Motor neuron (in vitro differentiated cells): ENCODE measurements at regions not wholly inside any gene's neighbourhood (a gene's known extent, or its start where the extent isn't known, plus 50 kb on each side); places are given as distances from the start of the nearest gene placed in this dataset.
"Not testable (repeated sequence)": the region's sequence is repeated elsewhere in the genome, so short reads cannot be mapped to it uniquely, and the experiment has no call there.

ENCODE experiments used
- ATAC-seq, 8 experiments: fragments of 200-7000 bp; cut with Tn5 transposase; replicated peaks in 6 of 8; 2 replicates each; pipeline ENCODE4 v1.8.0; 2021; ENCODE audit warnings: mild to moderate bottlenecking in 8 of 8, moderate library complexity in 8 of 8
- H3K27ac ChIP-seq, 2 donors: fragments of 250-450 bp; sonication (Bioruptor Pico); 2 replicates each; pipeline ENCODE4 v1.9.0; 2021; ENCODE audit warnings: antibody characterized with exemption in 2 of 2, mild to moderate bottlenecking in 2 of 2, moderate library complexity in 1 of 2
- H3K4me1 ChIP-seq, 2 donors: fragments of 250-450 bp; sonication (Bioruptor Pico); replicated peaks in 1 of 2; 2 replicates each; pipeline ENCODE4 v1.6.1; 2021; ENCODE audit warnings: antibody characterized with exemption in 2 of 2, mild to moderate bottlenecking in 2 of 2, moderate library complexity in 1 of 2
- H3K4me3 ChIP-seq, 5 donors: fragments of 250-450 bp; sonication (Bioruptor Pico); 2 replicates each; pipeline ENCODE4 v1.9.0; 2021; ENCODE audit warnings: antibody characterized with exemption in 5 of 5, mild to moderate bottlenecking in 5 of 5, moderate library complexity in 4 of 5
- WGBS, 10 experiments: fragments of 450-650 bp; shearing (Covaris generic); methylation state at CpG; one replicate each; pipeline ENCODE4 v1.0.0; 2022; 5-methylcytosine and 5-hydroxymethylcytosine counted together
- in situ Hi-C, 9 experiments: fragments of 400-800 bp; cut with MboI; loops; one replicate each; pipeline ENCODE4 v1.15.0; 2021; ENCODE audit warnings: low sequenced_read_pairs in 9 of 9, low pct_unique_long_range_greater_than_20kb in 2 of 9; ENCODE audit not compliant: unreplicated experiment in 9 of 9

- H3K4me1 ChIP-seq, H3K4me3 ChIP-seq, in situ Hi-C loops: not testable (repeated sequence)
- WGBS, 10 experiments, result 10 to 100% (median 63%) methylated on average over 1 to 7 of the region's 9 CpGs; no CpG with 5 or more reads in 1 of the 10 experiments
- peak overlapping the region in 1 of 2 donors; percentile 56 for H3K27ac ChIP-seq
- ATAC-seq, result peak in 5 of 8 experiments; percentile 44 to 62 (median 51)
Measured at GRCh38 chr10:9402507-9403195, 1348.2 kb downstream of the GATA3 start.

GRCh38 chr10:9407201-9407600 lies 1352.7 kb downstream of the GATA3 start:
- ATAC-seq, H3K27ac ChIP-seq, in situ Hi-C loops, H3K4me3 ChIP-seq, H3K4me1 ChIP-seq: not testable (repeated sequence)
- 92 to 100% (median 100%) methylated on average over 1 to 7 of the region's 29 CpGs; no CpG with 5 or more reads in 7 of the 10 experiments for WGBS, 10 experiments

- in situ Hi-C loops, result no loop called here
- Histone ChIP-seq H3K4me3 (no peak overlapping the region), H3K27ac (no peak overlapping the region), H3K4me1 (no peaks in the 10 kb centered on the region)
- WGBS, 10 experiments, result 7 to 86% (median 56%) methylated on average over 1 of the region's 1 CpG; no CpG with 5 or more reads in 2 of the 10 experiments
- no peak for ATAC-seq
Measured at GRCh38 chr10:9416331-9416730, 1361.8 kb downstream of the GATA3 start.

- H3K4me1 ChIP-seq, result no peaks in the 10 kb centered on the region
- no peak overlapping the region for H3K27ac ChIP-seq
- in situ Hi-C loops, result no loop called here
- no peak overlapping the region for H3K4me3 ChIP-seq
- ATAC-seq, result peak in 2 of 8 experiments; percentile 51 to 67
Measured at GRCh38 chr10:9419757-9420156, 1365.3 kb downstream of the GATA3 start.

GRCh38 chr10:9427209-9427608 lies 1372.7 kb downstream of the GATA3 start:
- in situ Hi-C loops, result no loop called here
- H3K4me3 ChIP-seq, result no peak overlapping the region
- no peak overlapping the region for H3K27ac ChIP-seq
- no peak for ATAC-seq
- H3K4me1 ChIP-seq, result no peaks in the 10 kb centered on the region

GRCh38 chr10:9437131-9437530 lies 1382.6 kb downstream of the GATA3 start:
- H3K4me1 ChIP-seq, result no peaks in the 10 kb centered on the region
- no peak overlapping the region for H3K27ac ChIP-seq
- H3K4me3 ChIP-seq, result no peak overlapping the region
- ATAC-seq, result peak in 1 of 8 experiments; percentile 45
- 0 to 100% (median 77%) methylated on average over 1 to 2 of the region's 2 CpGs; no CpG with 5 or more reads in 3 of the 10 experiments for WGBS, 10 experiments
- in situ Hi-C loops, result no loop called here

- Histone ChIP-seq H3K27ac (no peak overlapping the region), H3K4me3 (no peak overlapping the region), H3K4me1 (no peaks in the 10 kb centered on the region)
- in situ Hi-C loops, result no loop called here
- WGBS, 10 experiments, result 0 to 100% (median 75%) methylated on average over 1 of the region's 1 CpG; no CpG with 5 or more reads in 2 of the 10 experiments
- ATAC-seq, result no peak
Measured at GRCh38 chr10:9443758-9444157, 1389.3 kb downstream of the GATA3 start.

- H3K4me3 ChIP-seq, result no peak overlapping the region
- peaks cover 0 to 15% of the 10 kb centered on the region in 2 donors for H3K4me1 ChIP-seq
- H3K27ac ChIP-seq, result no peak overlapping the region
- WGBS, 10 experiments, result 0 to 100% (median 17%) methylated on average over 1 to 2 of the region's 2 CpGs; no CpG with 5 or more reads in 3 of the 10 experiments
- in situ Hi-C loops, result no loop called here
- ATAC-seq, result peak in 1 of 8 experiments; percentile 53
Measured at GRCh38 chr10:9449530-9449929, 1395.0 kb downstream of the GATA3 start.

GRCh38 chr10:9450801-9451200 lies 1396.3 kb downstream of the GATA3 start:
- no peak overlapping the region for H3K27ac ChIP-seq
- peaks cover 0 to 15% of the 10 kb centered on the region in 2 donors for H3K4me1 ChIP-seq
- ATAC-seq, result peak in 4 of 8 experiments; percentile 23 to 91 (median 51)
- 0 to 100% (median 82%) methylated on average over 1 to 2 of the region's 2 CpGs; no CpG with 5 or more reads in 2 of the 10 experiments for WGBS, 10 experiments
- H3K4me3 ChIP-seq, result no peak overlapping the region
- in situ Hi-C loops, result no loop called here

- WGBS, 10 experiments, result 0 to 100% (median 69%) methylated on average over 1 to 2 of the region's 2 CpGs; no CpG with 5 or more reads in 5 of the 10 experiments
- peak in 5 of 8 experiments; percentile 19 to 55 (median 45) for ATAC-seq
- H3K4me3 ChIP-seq, result no peak overlapping the region
- no peak overlapping the region for H3K27ac ChIP-seq
- H3K4me1 ChIP-seq, result peaks cover 0 to 15% of the 10 kb centered on the region in 2 donors
- in situ Hi-C loops, result no loop called here
Measured at GRCh38 chr10:9451211-9451773, 1396.8 kb downstream of the GATA3 start.

- ATAC-seq, result no peak
- Histone ChIP-seq H3K4me3 (no peak overlapping the region), H3K27ac (no peak overlapping the region), H3K4me1 (peaks cover 0 to 15% of the 10 kb centered on the region in 2 donors)
- in situ Hi-C loops, result no loop called here
- WGBS, 10 experiments, result 0 to 100% (median 90%) methylated on average over 1 of the region's 1 CpG; no CpG with 5 or more reads in 2 of the 10 experiments
Measured at GRCh38 chr10:9452056-9452455, 1397.6 kb downstream of the GATA3 start.

- ATAC-seq, H3K27ac ChIP-seq, in situ Hi-C loops, H3K4me3 ChIP-seq: not testable (repeated sequence)
- H3K4me1 ChIP-seq, result peaks cover 0 to 15% of the 10 kb centered on the region in 2 donors
- 14 to 100% (median 92%) methylated on average over 1 to 3 of the region's 3 CpGs for WGBS, 10 experiments
Measured at GRCh38 chr10:9453871-9454270, 1399.4 kb downstream of the GATA3 start.

GRCh38 chr10:9469663-9470205 lies 1415.2 kb downstream of the GATA3 start:
- Histone ChIP-seq H3K4me3 (no peak overlapping the region), H3K27ac (no peak overlapping the region), H3K4me1 (peaks cover 0 to 4% of the 10 kb centered on the region in 2 donors)
- 54 to 100% (median 79%) methylated on average over 2 of the region's 2 CpGs; no CpG with 5 or more reads in 5 of the 10 experiments for WGBS, 10 experiments
- in situ Hi-C loops, result no loop called here
- peak in 3 of 8 experiments; percentile 17 to 94 (median 32) for ATAC-seq
